Stomach (tissue), 8 donors: ENCODE measurements at regions not wholly inside any gene's neighbourhood (a gene's known extent, or its start where the extent isn't known, plus 50 kb on each side); places are given as distances from the start of the nearest gene placed in this dataset.

Source experiments
- DNase-seq, 2 donors: peaks; one replicate each; pipeline versions ENCODE4 v3.0.0 to v3.0.0-alpha.2; 2013 to 2019
- H3K27ac ChIP-seq, 5 donors: fragments of 200-600 bp in 4 of 5; sonication (generic) in 4 of 5; one replicate each; pipeline ENCODE4 v1.5.1; 2013 to 2019; ENCODE audit warnings: mild to moderate bottlenecking in 1 of 5, moderate library complexity in 1 of 5
- H3K27me3 ChIP-seq, 3 donors: fragments of 200-600 bp; sonication (generic); one replicate each; pipeline ENCODE4 v1.5.1; 2017 to 2019; ENCODE audit warnings: mixed run types in 1 of 3
- H3K36me3 ChIP-seq, 4 donors: fragments of 200-600 bp; sonication (generic); 1 replicate in 3 of 4; 2 replicates in 1 of 4; pipeline ENCODE4 v1.5.1; 2016 to 2019
- H3K4me1 ChIP-seq, 4 donors: fragments of 200-600 bp; sonication (generic); one replicate each; pipeline ENCODE4 v1.5.1; 2016 to 2019
- H3K4me3 ChIP-seq, 4 donors: fragments of 200-600 bp; sonication (generic) in 3 of 4; one replicate each; pipeline ENCODE4 v1.5.1; 2016 to 2019; ENCODE audit warnings: mild to moderate bottlenecking in 1 of 4
- H3K9me3 ChIP-seq, 4 donors: fragments of 200-600 bp; sonication (generic); one replicate each; pipeline ENCODE4 v1.5.1; 2016 to 2019
- EP300 ChIP-seq: sonication (generic); formaldehyde crosslinking; IDR thresholded peaks from one replicate; pipeline ENCODE4 v1.6.1; 2017; ENCODE audit warnings: antibody characterized with exemption
- POLR2A ChIP-seq, 4 donors: fragments of 450-650 bp; IDR thresholded peaks; one replicate each; pipeline ENCODE4 v1.6.1; 2016; ENCODE audit warnings: antibody characterized with exemption in 4 of 4, control low read depth in 2 of 4, mild to moderate bottlenecking in 1 of 4, moderate library complexity in 1 of 4
- POLR2AphosphoS5 ChIP-seq, 3 donors: sonication (generic); formaldehyde crosslinking; IDR thresholded peaks; one replicate each; pipeline ENCODE4 v1.6.1; 2016; ENCODE audit warnings: antibody characterized with exemption in 3 of 3
- WGBS, 5 donors: extraction: QIAGEN DNeasy Blood & Tissue Kit in 3 of 5; methylation state at CpG; one replicate each; pipeline versions ENCODE4 v1.1.5 to v1.1.7; 2013 to 2018; 5-methylcytosine and 5-hydroxymethylcytosine counted together
- intact Hi-C: fragments of 100-400 bp; cut with DNase I; formaldehyde crosslinking; loops from one replicate; pipeline ENCODE4 v1.15.1; 2023; ENCODE audit warnings: low total_unique reads
- TF ChIP-seq, protein P1 (sequence below), 7 experiments: fragments of 450-650 bp in 4 of 7; fragments of 200-600 bp in 3 of 7; sonication (generic) in 3 of 7; IDR thresholded peaks; one replicate each; pipeline ENCODE4 v1.5.1; 2016 to 2019; ENCODE audit warnings: antibody characterized with exemption in 7 of 7, control low read depth in 2 of 7, mild to moderate bottlenecking in 1 of 7
- donor health status: healthy with polysubstance abuse.
- donor health status: Bipolar disorder and iron deficiency.
- donor health status: healthy.

- Histone ChIP-seq H3K36me3 (no peaks in the 10 kb centered on the region), H3K27ac (no peak overlapping the region), H3K4me1 (peaks cover 9 to 19% (median 14%) of the 10 kb centered on the region in 4 donors), H3K4me3 (no peak overlapping the region), H3K9me3 (no peaks in the 10 kb centered on the region), H3K27me3 (no peaks in the 10 kb centered on the region)
- no peak for DNase-seq
- intact Hi-C loops = no loop called here
- 82 to 90% (median 83%) methylated on average over 6 of the region's 6 CpGs for WGBS, 5 donors
- TF ChIP-seq, protein P1, sequence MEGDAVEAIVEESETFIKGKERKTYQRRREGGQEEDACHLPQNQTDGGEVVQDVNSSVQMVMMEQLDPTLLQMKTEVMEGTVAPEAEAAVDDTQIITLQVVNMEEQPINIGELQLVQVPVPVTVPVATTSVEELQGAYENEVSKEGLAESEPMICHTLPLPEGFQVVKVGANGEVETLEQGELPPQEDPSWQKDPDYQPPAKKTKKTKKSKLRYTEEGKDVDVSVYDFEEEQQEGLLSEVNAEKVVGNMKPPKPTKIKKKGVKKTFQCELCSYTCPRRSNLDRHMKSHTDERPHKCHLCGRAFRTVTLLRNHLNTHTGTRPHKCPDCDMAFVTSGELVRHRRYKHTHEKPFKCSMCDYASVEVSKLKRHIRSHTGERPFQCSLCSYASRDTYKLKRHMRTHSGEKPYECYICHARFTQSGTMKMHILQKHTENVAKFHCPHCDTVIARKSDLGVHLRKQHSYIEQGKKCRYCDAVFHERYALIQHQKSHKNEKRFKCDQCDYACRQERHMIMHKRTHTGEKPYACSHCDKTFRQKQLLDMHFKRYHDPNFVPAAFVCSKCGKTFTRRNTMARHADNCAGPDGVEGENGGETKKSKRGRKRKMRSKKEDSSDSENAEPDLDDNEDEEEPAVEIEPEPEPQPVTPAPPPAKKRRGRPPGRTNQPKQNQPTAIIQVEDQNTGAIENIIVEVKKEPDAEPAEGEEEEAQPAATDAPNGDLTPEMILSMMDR (IDR thresholded peaks at IDR 0.05) = no peak
- TF ChIP-seq EP300 (no peak), POLR2AphosphoS5 (IDR thresholded peaks at IDR 0.05) (no peak), POLR2A (IDR thresholded peaks at IDR 0.05) (no peak)
Measured at GRCh38 chr3:194998417-194998816, 272.5 kb downstream of the XXYLT1 start.

GRCh38 chr3:194998948-194999347 is 272.0 kb downstream of the XXYLT1 start:
- TF ChIP-seq EP300 (no peak), POLR2AphosphoS5 (IDR thresholded peaks at IDR 0.05) (no peak), POLR2A (IDR thresholded peaks at IDR 0.05) (no peak)
- TF ChIP-seq, protein P1 (IDR thresholded peaks at IDR 0.05) = no peak
- Histone ChIP-seq H3K27ac (no peak overlapping the region), H3K9me3 (no peaks in the 10 kb centered on the region), H3K4me3 (no peak overlapping the region), H3K4me1 (peaks cover 9 to 22% (median 15%) of the 10 kb centered on the region in 4 donors), H3K36me3 (no peaks in the 10 kb centered on the region), H3K27me3 (no peaks in the 10 kb centered on the region)
- 84 to 94% (median 85%) methylated on average over 5 of the region's 5 CpGs for WGBS, 5 donors
- intact Hi-C loops = no loop called here
- DNase-seq = no peak

- H3K4me1 ChIP-seq = peaks cover 9 to 22% (median 15%) of the 10 kb centered on the region in 4 donors
- no peaks in the 10 kb centered on the region for H3K36me3 ChIP-seq
- H3K9me3 ChIP-seq = no peaks in the 10 kb centered on the region
- DNase-seq = no peak
- H3K27ac ChIP-seq = no peak overlapping the region
- intact Hi-C loops = no loop called here
- 72 to 85% (median 80%) methylated on average over 5 to 6 of the region's 6 CpGs for WGBS, 5 donors
- H3K4me3 ChIP-seq = no peak overlapping the region
- TF ChIP-seq EP300 (no peak), POLR2A (IDR thresholded peaks at IDR 0.05) (no peak), POLR2AphosphoS5 (IDR thresholded peaks at IDR 0.05) (no peak)
- TF ChIP-seq, protein P1 (IDR thresholded peaks at IDR 0.05) = no peak
- H3K27me3 ChIP-seq = no peaks in the 10 kb centered on the region
Measured at GRCh38 chr3:194999491-194999890, 271.5 kb downstream of the XXYLT1 start.

DNA sequence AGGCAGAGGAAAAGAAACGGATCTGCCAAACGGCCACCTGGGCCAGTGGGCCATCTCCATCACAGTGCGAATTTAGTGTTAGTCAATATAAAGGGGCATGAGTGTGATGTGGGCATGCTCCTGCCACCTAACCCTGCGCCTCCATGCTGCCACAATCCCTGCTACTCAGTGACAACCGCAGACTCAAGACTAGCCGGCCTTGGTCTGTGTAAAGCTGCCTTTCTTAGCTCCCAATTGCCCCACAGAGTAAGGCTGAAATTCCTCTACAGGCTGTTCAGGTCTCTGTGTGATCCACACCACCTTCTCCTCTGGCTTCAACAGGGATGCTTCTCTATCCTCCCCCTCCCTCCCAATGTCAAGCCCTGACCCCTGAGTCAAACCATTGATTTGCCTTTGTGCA is 269.7 kb downstream of the XXYLT1 start:
- no peak for DNase-seq
- H3K9me3 ChIP-seq = no peaks in the 10 kb centered on the region
- 77 to 93% (median 89%) methylated on average over 6 of the region's 6 CpGs for WGBS, 5 donors
- peaks cover 9 to 22% (median 15%) of the 10 kb centered on the region in 4 donors for H3K4me1 ChIP-seq
- H3K4me3 ChIP-seq = no peak overlapping the region
- H3K36me3 ChIP-seq = no peaks in the 10 kb centered on the region
- H3K27me3 ChIP-seq = no peaks in the 10 kb centered on the region
- TF ChIP-seq POLR2AphosphoS5 (IDR thresholded peaks at IDR 0.05) (no peak), EP300 (no peak), POLR2A (IDR thresholded peaks at IDR 0.05) (no peak)
- TF ChIP-seq, protein P1 (IDR thresholded peaks at IDR 0.05) = no peak
- no peak overlapping the region for H3K27ac ChIP-seq
- intact Hi-C loops = no loop called here
